ENCODE measurements at regions not wholly inside any gene's neighbourhood (a gene's known extent, or its start where the extent isn't known, plus 50 kb on each side); places are given as distances from the start of the nearest gene placed in this dataset.

DNA sequence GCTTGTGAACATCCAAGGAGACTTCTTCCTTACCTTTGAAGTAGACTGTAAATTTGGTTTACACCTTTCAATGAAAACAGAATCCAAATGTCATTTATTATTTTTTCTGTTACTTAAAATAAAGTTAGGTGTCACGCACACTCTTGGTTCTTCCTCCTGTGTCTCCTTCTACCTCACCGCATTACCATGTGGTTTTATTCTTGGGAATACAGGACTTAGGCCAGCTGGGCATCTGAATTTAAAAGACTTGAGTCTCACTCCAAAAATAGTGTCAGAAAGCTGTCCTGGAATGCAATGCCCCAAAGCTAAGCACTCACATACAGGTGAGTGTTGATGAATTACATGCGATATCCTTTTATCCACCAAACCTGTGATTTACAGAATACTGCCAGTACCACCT lies 66.4 kb downstream of the MAF start:
- no peaks in the 10 kb centered on the region for H4K20me1 ChIP-seq (replicated peaks in 1 of 2; ENCODE audit: control insufficient read depth in 1 of 2, insufficient read depth in 2 of 2, low read length in 2 of 2)
- no peak overlapping the region for H2BK120ac ChIP-seq (replicated peaks; ENCODE audit: low read depth, low read length)
- no peaks in the 10 kb centered on the region for H3K23me2 ChIP-seq (ENCODE audit: low read depth, low read length)
- H3K4ac ChIP-seq (replicated peaks; ENCODE audit: insufficient read length, low read depth, low read length) = no peak overlapping the region
- H3K9ac ChIP-seq (replicated peaks in 1 of 4; ENCODE audit: extremely low read depth in 1 of 4, low read depth in 3 of 4, low read length in 3 of 4) = no peak overlapping the region
- H2BK5ac ChIP-seq (ENCODE audit: low read depth, low read length) = no peak overlapping the region
- no peaks in the 10 kb centered on the region for H3K79me1 ChIP-seq (ENCODE audit: low read depth, low read length)
- H3K23ac ChIP-seq (ENCODE audit: insufficient read length) = no peak overlapping the region
- no peak overlapping the region for H3K4me3 ChIP-seq (ENCODE audit: extremely low read depth in 1 of 4, insufficient read depth in 2 of 4, low read depth in 3 of 4, low read length in 4 of 4)
- no peak for TF ChIP-seq CREB1 (IDR thresholded peaks at IDR 0.05)
- TF ChIP-seq JUN (IDR thresholded peaks at IDR 0.05; ENCODE audit: low read depth, low read length) = no peak
- no peak for TF ChIP-seq SAP30 (IDR thresholded peaks at IDR 0.05; ENCODE audit: insufficient read depth, insufficient replicate concordance, low read length)
- no peak for TF ChIP-seq SP2 (IDR thresholded peaks at IDR 0.05; ENCODE audit: low read length)
- TF ChIP-seq SRF (IDR thresholded peaks at IDR 0.05; ENCODE audit: low read depth, low read length) = no peak
- no peak overlapping the region for H4K91ac ChIP-seq (replicated peaks; ENCODE audit: insufficient read length, low read length)
- no peak overlapping the region for H2AK5ac ChIP-seq (ENCODE audit: low read depth, low read length)
- no peak overlapping the region for H4K8ac ChIP-seq (ENCODE audit: extremely low read depth, insufficient read depth, low read length)
- H3K79me2 ChIP-seq (ENCODE audit: control insufficient read depth in 1 of 2, insufficient read depth in 2 of 2, low read length in 2 of 2) = no peaks in the 10 kb centered on the region
- 89% methylated on average over 3 of the region's 3 CpGs; no CpG with 5 or more reads in 1 of the 2 experiments for WGBS, 2 experiments (ENCODE audit: extremely low coverage in 1 of 2, insufficient coverage in 1 of 2, insufficient read length in 1 of 2, insufficient replicate concordance in 2 of 2, low coverage in 1 of 2, low lambda C conversion rate in 2 of 2, missing lambda C conversion rate in 1 of 2)
- DNase-seq (ENCODE audit: low read depth in 1 of 2, low spot score in 2 of 2) (no peak), FAIRE-seq (no peak)
- no peaks in the 10 kb centered on the region for H3K36me3 ChIP-seq (ENCODE audit: control insufficient read depth in 2 of 4, insufficient read depth in 4 of 4, low read length in 3 of 4)
- no peak overlapping the region for H3K18ac ChIP-seq (ENCODE audit: extremely low read depth, low read length)
- CTCF ChIA-PET (ENCODE audit: partially characterized antibody) = interaction anchor here (0.5 to 1.9 kb wide), 3 partner anchors 8 to 1002 kb away, joined by 3 to 5 read pairs (median 3); no protein-coding TSS in a partner anchor
- no peak overlapping the region for H3K56ac ChIP-seq (replicated peaks; ENCODE audit: insufficient read length, low read depth, low read length)
- H4K5ac ChIP-seq (ENCODE audit: insufficient read length, low read depth, low read length) = no peak overlapping the region
- H2BK12ac ChIP-seq (ENCODE audit: low read depth, low read length) = no peak overlapping the region
- peaks cover 2 to 5% of the 10 kb centered on the region in 2 experiments; a peak in 2 of 4 replicates for H3K9me3 ChIP-seq (ENCODE audit: insufficient read depth in 2 of 2, low read depth in 1 of 2, low read length in 1 of 2)
- POLR2A ChIA-PET (ENCODE audit: partially characterized antibody) = no interaction called here
- peak overlapping the region; percentile 55; the same call in 1 of the 2 replicates for H2AFZ ChIP-seq (ENCODE audit: low read length)
- H3K14ac ChIP-seq (ENCODE audit: insufficient read length) = no peak overlapping the region
- no peak overlapping the region for H3K4me2 ChIP-seq (ENCODE audit: insufficient read depth in 1 of 2, low read depth in 2 of 2, low read length in 2 of 2)
- no peak overlapping the region for H2BK20ac ChIP-seq (ENCODE audit: low read length)
- H3K27ac ChIP-seq (ENCODE audit: low read depth, low read length) = no peak overlapping the region
- no peaks in the 10 kb centered on the region for H3K4me1 ChIP-seq (replicated peaks in 1 of 4; ENCODE audit: control insufficient read depth in 3 of 4, insufficient read depth in 4 of 4, low read length in 3 of 4)
- H2BK15ac ChIP-seq (ENCODE audit: low read length) = no peak overlapping the region
- H3K27me3 ChIP-seq (replicated peaks in 1 of 4; ENCODE audit: control insufficient read depth in 3 of 4, extremely low read depth in 1 of 4, insufficient read depth in 3 of 4, low read length in 3 of 4) = no peaks in the 10 kb centered on the region

All from H1 (cell line).